ENCODE measurements at regions not wholly inside any gene's neighbourhood (a gene's known extent, or its start where the extent isn't known, plus 50 kb on each side); places are given as distances from the start of the nearest gene placed in this dataset.

GRCh38 chr20:53845980-53846379 is 224.4 kb downstream of the BCAS1 start:
- no peak for TF ChIP-seq CTCF (IDR thresholded peaks at IDR 0.05)
- TF ChIP-seq POLR2A (IDR thresholded peaks at IDR 0.05) = no peak

Measured in adrenal gland (tissue), 5 donors.